ENCODE measurements at regions not wholly inside any gene's neighbourhood (a gene's known extent, or its start where the extent isn't known, plus 50 kb on each side); places are given as distances from the start of the nearest gene placed in this dataset.

DNA sequence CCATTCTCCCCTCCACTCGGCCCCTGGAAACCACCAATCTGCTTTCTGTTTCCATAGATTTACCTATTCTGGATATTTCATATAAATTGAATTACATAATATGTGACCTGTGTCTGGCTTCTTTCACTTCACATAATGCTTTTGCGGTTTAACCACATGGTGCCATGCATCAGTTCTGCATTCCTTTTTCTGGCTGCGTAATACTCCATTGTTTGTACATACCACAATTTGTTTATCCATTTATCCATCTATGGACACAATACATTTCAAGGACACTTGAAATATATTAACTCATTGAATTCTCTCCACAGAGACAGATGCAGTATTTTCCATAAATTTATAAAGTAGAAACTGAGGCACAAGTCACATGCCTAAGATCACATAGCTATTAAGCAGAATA, 110.3 kb upstream of the ETV6 start:
- H3K4me1 Mint-ChIP-seq: no peaks in the 10 kb centered on the region
- TF ChIP-seq EZH2phosphoT487 (IDR thresholded peaks at IDR 0.05): no peak
- no peak for TF ChIP-seq EZH2 (IDR thresholded peaks at IDR 0.05)
- TF ChIP-seq, protein P1, sequence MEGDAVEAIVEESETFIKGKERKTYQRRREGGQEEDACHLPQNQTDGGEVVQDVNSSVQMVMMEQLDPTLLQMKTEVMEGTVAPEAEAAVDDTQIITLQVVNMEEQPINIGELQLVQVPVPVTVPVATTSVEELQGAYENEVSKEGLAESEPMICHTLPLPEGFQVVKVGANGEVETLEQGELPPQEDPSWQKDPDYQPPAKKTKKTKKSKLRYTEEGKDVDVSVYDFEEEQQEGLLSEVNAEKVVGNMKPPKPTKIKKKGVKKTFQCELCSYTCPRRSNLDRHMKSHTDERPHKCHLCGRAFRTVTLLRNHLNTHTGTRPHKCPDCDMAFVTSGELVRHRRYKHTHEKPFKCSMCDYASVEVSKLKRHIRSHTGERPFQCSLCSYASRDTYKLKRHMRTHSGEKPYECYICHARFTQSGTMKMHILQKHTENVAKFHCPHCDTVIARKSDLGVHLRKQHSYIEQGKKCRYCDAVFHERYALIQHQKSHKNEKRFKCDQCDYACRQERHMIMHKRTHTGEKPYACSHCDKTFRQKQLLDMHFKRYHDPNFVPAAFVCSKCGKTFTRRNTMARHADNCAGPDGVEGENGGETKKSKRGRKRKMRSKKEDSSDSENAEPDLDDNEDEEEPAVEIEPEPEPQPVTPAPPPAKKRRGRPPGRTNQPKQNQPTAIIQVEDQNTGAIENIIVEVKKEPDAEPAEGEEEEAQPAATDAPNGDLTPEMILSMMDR (IDR thresholded peaks at IDR 0.05): no peak
- H3F3A ChIP-seq (ENCODE audit: low read depth): no peaks in the 10 kb centered on the region
- H3K36me3 ChIP-seq: no peaks in the 10 kb centered on the region
- no peaks in the 10 kb centered on the region for H3K36me3 Mint-ChIP-seq
- no peaks in the 10 kb centered on the region for H3K9me3 Mint-ChIP-seq
- H3K4me1 ChIP-seq: no peaks in the 10 kb centered on the region
- no peak overlapping the region for H2AFZ ChIP-seq (replicated peaks)
- peaks cover 5% of the 10 kb centered on the region for H3K27me3 Mint-ChIP-seq (ENCODE audit: insufficient read depth, low read depth)
- DNase-seq (ENCODE audit: low spot score): no peak
- H3K27me3 ChIP-seq: no peaks in the 10 kb centered on the region
- no peaks in the 10 kb centered on the region for H3K79me2 ChIP-seq (ENCODE audit: low read depth)
- H3K4me3 Mint-ChIP-seq: no peak overlapping the region
- H3K27ac Mint-ChIP-seq: no peak overlapping the region
- H4K20me1 ChIP-seq (ENCODE audit: low read depth): no peaks in the 10 kb centered on the region
- H3K9me3 ChIP-seq (ENCODE audit: low read depth): no peaks in the 10 kb centered on the region
- H3K4me2 ChIP-seq: no peak overlapping the region
- no peak overlapping the region for H3K27ac ChIP-seq
- no peak overlapping the region for H3K9ac ChIP-seq
- H3K4me3 ChIP-seq: no peak overlapping the region

DNA sequence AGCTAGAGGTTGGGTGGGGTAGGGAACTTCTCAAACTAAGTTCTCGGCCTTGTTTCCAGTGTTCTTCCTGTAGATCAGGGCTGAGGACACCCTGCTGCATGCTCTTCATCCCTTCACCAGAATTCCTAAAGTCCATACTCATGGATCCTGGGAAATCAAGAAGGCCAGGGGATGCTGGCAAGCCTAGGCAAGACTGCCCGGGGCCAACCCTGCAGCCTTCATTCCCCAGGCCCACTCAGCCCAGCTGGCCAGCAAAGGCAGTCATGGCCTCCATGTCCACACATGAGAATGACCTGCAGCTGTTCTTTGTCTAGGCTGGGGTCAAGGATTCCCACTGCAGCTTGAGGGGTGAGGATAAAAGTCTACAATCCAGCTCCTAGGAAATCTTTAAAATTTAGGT, 109.3 kb upstream of the ETV6 start:
- no peak overlapping the region for H2AFZ ChIP-seq (replicated peaks)
- no peaks in the 10 kb centered on the region for H3K9me3 ChIP-seq (ENCODE audit: low read depth)
- peaks cover under 1% of the 10 kb centered on the region for H3K4me1 Mint-ChIP-seq
- no peaks in the 10 kb centered on the region for H3K79me2 ChIP-seq (ENCODE audit: low read depth)
- H4K20me1 ChIP-seq (ENCODE audit: low read depth): no peaks in the 10 kb centered on the region
- no peaks in the 10 kb centered on the region for H3K36me3 ChIP-seq
- H3K27me3 Mint-ChIP-seq (ENCODE audit: insufficient read depth, low read depth): peaks cover 5% of the 10 kb centered on the region
- DNase-seq (ENCODE audit: low spot score): no peak
- no peaks in the 10 kb centered on the region for H3F3A ChIP-seq (ENCODE audit: low read depth)
- no peaks in the 10 kb centered on the region for H3K9me3 Mint-ChIP-seq
- H3K27me3 ChIP-seq: no peaks in the 10 kb centered on the region
- no peak overlapping the region for H3K27ac ChIP-seq
- H3K4me2 ChIP-seq: no peak overlapping the region
- no peaks in the 10 kb centered on the region for H3K36me3 Mint-ChIP-seq
- H3K27ac Mint-ChIP-seq: no peak overlapping the region
- no peak for TF ChIP-seq EZH2phosphoT487 (IDR thresholded peaks at IDR 0.05)
- H3K4me3 ChIP-seq: no peak overlapping the region
- no peak overlapping the region for H3K9ac ChIP-seq
- H3K4me1 ChIP-seq: no peaks in the 10 kb centered on the region
- H3K4me3 Mint-ChIP-seq: no peak overlapping the region

DNA sequence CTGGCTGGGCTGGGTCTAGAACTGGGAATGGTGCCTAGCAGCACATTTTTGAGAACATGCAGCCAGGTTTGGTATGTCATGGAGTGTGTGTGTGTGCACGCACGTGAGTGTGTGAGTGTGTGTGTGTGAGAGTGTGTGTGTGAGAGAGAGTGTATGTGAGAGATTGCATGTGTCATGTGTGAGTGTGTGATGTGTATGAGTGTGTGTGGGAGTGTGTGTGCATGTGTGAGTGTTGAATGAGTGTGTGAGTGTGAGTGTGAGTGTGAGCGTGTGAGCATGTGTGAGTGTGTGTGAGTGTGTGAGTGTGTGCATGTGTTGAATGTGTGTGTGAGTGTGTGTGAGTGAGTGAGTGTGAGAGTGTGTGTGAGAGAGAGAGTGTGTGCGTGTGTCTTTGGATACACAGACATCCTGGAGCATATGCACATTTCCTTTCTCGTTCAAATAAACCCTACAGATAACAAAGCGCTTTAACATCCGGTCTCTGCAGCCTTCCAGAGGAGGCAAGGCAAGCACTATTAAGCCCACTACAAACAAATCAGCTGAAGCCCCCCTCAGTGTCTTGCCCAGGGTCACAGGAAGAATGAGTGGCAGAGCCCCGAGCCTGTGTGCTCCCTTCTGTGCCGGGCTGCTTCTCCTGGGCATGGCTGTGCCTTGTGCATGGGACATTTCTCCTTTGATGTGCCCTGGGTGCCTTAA, 108.7 kb upstream of the ETV6 start:
- Mint-ChIP-seq H3K9me3 (no peaks in the 10 kb centered on the region), H3K27ac (no peak overlapping the region), H3K4me1 (peaks cover 3% of the 10 kb centered on the region), H3K36me3 (no peaks in the 10 kb centered on the region), H3K4me3 (no peak overlapping the region), H3K27me3 (ENCODE audit: insufficient read depth, low read depth) (peaks cover 5% of the 10 kb centered on the region)
- Histone ChIP-seq H3K9ac (no peak overlapping the region), H2AFZ (replicated peaks) (no peak overlapping the region), H3K27me3 (no peaks in the 10 kb centered on the region), H4K20me1 (ENCODE audit: low read depth) (no peaks in the 10 kb centered on the region), H3K9me3 (ENCODE audit: low read depth) (no peaks in the 10 kb centered on the region), H3K27ac (no peak overlapping the region), H3K4me2 (no peak overlapping the region), H3F3A (ENCODE audit: low read depth) (no peaks in the 10 kb centered on the region), H3K4me1 (no peaks in the 10 kb centered on the region), H3K4me3 (no peak overlapping the region), H3K36me3 (no peaks in the 10 kb centered on the region), H3K79me2 (ENCODE audit: low read depth) (no peaks in the 10 kb centered on the region)
- TF ChIP-seq EZH2phosphoT487 (IDR thresholded peaks at IDR 0.05): no peak
- DNase-seq (ENCODE audit: low spot score): no peak

DNA sequence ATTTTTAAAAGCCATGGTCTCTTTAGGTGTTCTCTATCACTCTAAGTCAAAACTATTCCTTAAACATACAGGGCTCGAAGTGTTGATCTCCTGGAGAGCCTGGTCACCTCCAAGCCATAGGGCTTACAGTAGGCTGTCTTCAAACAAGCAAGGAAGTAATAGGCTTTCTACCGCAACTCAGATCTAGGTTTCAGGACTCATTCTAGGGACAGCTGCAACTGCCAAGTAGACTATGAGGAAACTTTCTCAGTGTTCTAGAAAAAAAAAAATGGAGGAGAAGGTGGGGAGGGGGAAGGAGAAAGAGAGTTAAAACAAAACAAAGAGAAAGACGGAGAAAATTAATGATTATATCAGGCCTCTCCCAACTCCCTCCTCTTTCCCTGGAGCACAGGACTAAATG, 106.9 kb upstream of the ETV6 start:
- H3K4me2 ChIP-seq: no peak overlapping the region
- H3K4me3 ChIP-seq: no peak overlapping the region
- Mint-ChIP-seq H3K4me1 (peaks cover 3% of the 10 kb centered on the region), H3K9me3 (no peaks in the 10 kb centered on the region), H3K36me3 (no peaks in the 10 kb centered on the region), H3K27me3 (ENCODE audit: insufficient read depth, low read depth) (peaks cover 3% of the 10 kb centered on the region), H3K4me3 (no peak overlapping the region), H3K27ac (no peak overlapping the region)
- no peaks in the 10 kb centered on the region for H3K27me3 ChIP-seq
- H3K9ac ChIP-seq: no peak overlapping the region
- H2AFZ ChIP-seq (replicated peaks): no peak overlapping the region
- H3K79me2 ChIP-seq (ENCODE audit: low read depth): no peaks in the 10 kb centered on the region
- no peaks in the 10 kb centered on the region for H3F3A ChIP-seq (ENCODE audit: low read depth)
- H3K9me3 ChIP-seq (ENCODE audit: low read depth): no peaks in the 10 kb centered on the region
- H4K20me1 ChIP-seq (ENCODE audit: low read depth): no peaks in the 10 kb centered on the region
- H3K4me1 ChIP-seq: no peaks in the 10 kb centered on the region
- no peaks in the 10 kb centered on the region for H3K36me3 ChIP-seq
- H3K27ac ChIP-seq: no peak overlapping the region
- TF ChIP-seq EZH2phosphoT487 (IDR thresholded peaks at IDR 0.05) (no peak), EZH2 (IDR thresholded peaks at IDR 0.05) (no peak)
- TF ChIP-seq, protein P1 (IDR thresholded peaks at IDR 0.05): no peak
- no peak for DNase-seq (ENCODE audit: low spot score)

Measured in neural progenitor cell (in vitro differentiated cells).